IPS-NIHi11 (cell line): ENCODE measurements at regions not wholly inside any gene's neighbourhood (a gene's known extent, or its start where the extent isn't known, plus 50 kb on each side); places are given as distances from the start of the nearest gene placed in this dataset.
"Not testable (repeated sequence)": the region's sequence is repeated elsewhere in the genome, so short reads cannot be mapped to it uniquely, and the experiment has no call there.

Experiments
- DNase-seq: peaks from one replicate; pipeline ENCODE4 v3.0.0; 2012; ENCODE audit warnings: mixed read lengths, low spot score

GRCh38 chr3:25153136-25153535 lies 274.9 kb upstream of the RARB start:
- no peak for DNase-seq

GRCh38 chr3:25153561-25153960 lies 274.5 kb upstream of the RARB start:
- DNase-seq: no peak

DNA sequence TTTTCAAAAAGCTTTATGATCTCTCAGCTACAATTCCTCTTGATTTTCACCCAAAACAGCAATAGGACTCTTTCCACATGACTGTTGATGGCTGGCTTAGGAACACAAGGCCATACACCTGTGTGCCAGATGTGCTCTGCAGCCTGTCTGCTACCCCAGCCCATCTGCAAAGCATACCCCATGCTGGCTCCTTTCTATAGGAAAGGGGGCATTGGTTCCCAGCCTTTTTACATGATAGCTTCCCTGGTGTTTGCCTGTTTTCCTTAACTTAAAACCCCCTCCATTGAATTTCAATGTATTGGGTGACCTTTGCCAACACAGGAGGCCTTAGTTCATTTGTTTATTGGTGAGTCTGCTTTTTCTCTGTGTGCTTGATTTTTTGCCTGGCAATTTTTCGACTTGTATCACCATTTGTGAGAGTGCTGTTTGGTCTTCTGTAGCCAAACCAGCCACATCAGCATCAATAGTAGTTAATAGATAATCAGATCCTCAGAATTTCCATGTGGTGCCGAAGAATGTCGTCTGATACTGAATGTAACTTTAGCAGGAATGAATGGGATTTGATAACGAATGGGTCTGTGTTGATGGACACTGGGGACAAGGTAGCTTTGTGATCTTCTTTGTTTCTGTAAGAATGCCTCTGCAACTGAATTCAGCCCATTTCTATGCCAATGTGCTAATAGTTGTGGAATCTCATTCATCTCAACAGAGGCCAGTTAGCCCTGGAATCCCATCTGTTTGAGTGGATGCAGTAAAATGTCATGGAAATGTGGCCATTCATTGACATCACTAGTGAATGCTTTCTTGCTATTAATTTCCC lies 272.2 kb upstream of the RARB start:
- peak; percentile 59 for DNase-seq

DNA sequence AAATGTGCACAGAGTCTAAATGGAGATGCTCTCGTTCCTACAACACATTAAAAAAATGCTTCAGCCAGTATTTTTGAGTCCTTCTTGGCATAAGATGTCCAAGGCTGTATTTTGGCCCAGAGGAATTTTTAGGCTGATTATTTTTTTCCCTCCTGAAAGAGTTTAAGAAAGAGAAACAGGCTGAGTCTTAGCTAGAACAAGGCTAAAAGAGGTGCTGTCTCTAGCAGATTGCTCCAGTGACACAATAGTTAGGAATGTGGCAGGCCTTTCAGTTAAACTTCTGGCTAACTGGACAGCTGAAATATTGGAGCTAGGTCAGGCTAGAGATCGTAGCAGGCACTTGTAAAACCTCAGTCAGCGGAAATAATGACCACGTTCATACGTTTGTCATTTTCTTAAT lies 271.4 kb upstream of the RARB start:
- peak; percentile 29 for DNase-seq

- DNase-seq: no peak
These were observed 262.8 kb upstream of the RARB start for GRCh38 chr3:25165306-25165705.

- no peak for DNase-seq
These were observed 262.0 kb upstream of the RARB start for GRCh38 chr3:25166016-25166415.

GRCh38 chr3:25169151-25169550 lies 258.9 kb upstream of the RARB start:
- DNase-seq: no peak

GRCh38 chr3:25170021-25170420 lies 258.0 kb upstream of the RARB start:
- no peak for DNase-seq

GRCh38 chr3:25171118-25171807 lies 256.8 kb upstream of the RARB start:
- DNase-seq: no peak

- DNase-seq: no peak
These were observed 256.2 kb upstream of the RARB start for GRCh38 chr3:25171897-25172296.

DNA sequence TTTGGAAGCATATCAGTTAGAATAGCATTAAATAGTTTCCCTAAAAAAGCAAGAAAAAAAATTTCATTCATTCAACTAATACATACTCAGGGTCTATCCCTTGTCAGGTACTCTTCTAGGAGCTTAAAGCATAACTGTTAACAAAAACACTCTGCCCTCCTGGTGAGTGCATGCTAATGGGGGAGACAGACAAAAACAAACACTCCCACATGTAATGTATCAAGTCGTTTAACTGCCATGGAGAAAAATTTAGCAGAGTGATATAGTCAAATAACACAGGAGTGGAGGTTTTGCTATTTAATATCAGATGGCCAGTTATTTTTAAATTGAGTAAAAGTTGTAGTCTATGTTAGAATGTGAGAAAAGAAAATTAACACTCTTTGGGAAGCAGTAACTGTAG lies 254.5 kb upstream of the RARB start:
- no peak for DNase-seq

DNA sequence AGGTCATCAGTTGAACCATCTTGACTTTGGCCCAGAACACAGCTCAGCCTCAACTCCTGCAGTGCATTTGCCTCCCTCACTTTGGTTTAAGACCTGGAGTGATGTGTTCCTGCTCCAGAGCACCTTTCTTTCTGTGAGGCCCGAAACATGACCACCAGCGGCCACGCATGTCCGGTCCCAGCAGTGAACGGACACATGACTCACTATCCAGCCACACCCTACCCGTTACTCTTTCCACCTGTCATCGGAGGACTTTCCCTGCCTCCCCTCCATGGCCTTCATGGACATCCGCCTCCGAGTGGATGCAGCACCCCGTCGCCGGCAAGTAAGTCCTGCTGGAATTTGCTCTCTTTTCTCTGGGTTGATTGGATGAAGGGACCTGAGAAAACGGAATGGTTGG lies 253.8 kb upstream of the RARB start:
- DNase-seq: no peak

GRCh38 chr3:25177041-25177440 lies 251.0 kb upstream of the RARB start:
- DNase-seq: no peak

GRCh38 chr3:25178672-25179071 lies 249.4 kb upstream of the RARB start:
- no peak for DNase-seq

DNA sequence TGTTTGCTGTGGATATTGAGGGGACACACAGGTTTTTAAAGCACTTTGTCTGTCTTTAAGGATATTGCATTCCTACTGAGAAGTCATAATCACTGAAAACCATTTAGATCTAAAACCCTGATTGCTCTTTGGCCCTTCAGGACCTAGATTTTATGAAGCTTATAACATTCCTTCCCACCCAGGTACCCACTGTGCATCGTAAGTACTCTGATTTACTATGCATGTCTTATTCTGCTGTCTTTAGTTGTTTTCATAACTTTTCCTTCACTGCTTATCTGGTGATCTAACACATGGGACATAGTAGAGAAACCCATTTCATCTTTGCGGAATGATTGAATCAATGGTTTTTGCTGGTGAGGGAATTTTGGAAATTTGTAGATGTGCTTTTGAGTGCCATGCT lies 247.0 kb upstream of the RARB start:
- no peak for DNase-seq

DNA sequence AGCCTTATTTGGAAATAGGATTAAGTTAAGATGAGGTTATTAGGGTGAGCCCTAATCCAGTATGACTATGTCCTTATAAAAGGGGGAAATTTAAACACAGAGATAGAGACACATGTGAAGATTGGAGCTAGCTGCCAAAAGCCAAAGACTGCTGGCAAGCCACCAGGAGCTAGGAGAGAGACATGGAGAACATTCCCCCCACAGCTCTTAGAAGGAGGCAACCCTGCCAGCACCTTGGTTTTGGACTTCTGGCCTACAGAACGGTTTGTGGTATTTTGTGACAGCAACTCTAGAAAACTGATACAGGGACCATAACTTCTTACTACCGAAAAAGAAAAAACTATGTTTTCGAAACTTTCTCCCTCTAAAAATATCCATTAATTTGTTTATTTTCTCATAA lies 245.3 kb upstream of the RARB start:
- no peak for DNase-seq

DNA sequence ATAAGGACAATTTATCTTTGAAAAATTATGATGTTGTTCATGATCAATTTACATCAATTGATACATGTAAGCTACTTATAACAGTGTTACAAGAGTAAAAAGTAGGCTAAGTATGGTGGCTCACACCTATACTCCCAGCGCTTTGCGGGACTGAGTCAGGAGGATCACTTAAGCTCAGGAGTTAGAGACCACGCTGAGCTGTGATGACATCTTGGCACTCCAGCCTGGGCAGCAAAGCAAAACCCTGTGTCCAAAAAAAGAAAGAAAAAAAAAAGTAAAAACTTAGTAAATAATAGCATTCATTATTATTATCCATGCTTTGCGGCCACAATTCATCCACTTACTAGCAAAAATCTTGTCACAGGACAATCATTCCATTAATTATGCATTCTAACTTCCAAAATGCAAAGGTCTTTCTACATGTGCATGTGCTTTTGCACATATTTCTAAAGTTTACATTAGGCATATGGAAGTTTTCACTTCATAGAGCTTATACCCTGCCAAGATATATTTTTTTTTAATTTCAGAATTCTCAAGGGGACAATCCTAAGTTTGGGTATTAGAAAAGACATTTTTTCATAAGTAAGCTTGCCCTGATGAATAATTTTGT lies 243.3 kb upstream of the RARB start:
- no peak for DNase-seq

DNA sequence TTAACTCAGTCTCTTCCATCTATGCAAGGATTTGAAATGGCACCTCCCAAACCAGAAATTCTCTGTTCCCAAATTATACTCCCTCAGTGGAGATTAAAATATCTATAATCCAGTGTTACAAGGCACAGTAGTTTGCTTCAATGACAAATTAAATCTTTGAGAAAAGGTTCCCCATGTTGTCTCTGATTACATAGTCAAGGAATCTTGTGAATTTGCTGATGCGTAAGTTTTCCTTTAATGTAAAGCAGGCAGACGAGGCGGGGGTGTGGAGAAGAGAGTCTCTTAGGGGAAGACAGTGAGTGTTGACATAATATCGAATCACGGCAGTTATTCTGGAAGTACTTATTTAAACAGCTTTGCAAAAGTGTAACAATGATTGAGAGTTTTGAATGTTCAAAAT lies 236.4 kb upstream of the RARB start:
- no peak for DNase-seq

GRCh38 chr3:25199567-25199966 lies 228.5 kb upstream of the RARB start:
- DNase-seq: not testable (repeated sequence)

DNA sequence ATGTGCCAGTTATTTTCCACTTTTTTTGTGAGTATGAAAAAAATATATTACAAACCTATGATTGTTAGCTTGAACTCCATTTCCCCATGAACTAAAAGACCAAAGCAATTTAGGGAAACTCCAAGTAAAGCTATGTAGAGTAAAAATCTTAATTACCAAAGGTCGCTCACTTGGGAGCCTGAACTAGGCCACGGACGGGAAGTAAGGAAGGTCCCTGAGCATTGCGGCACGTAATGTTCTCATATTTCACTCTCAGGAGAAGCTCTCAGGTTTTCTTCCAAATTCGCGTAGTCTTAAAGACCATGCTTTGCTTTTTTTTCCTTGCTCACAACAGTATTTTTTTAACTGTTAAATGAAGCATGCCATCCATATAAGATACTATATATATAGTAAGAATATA lies 215.3 kb upstream of the RARB start:
- no peak for DNase-seq

- no peak for DNase-seq
These were observed 214.0 kb upstream of the RARB start for GRCh38 chr3:25214034-25214433.

- no peak for DNase-seq
These were observed 209.7 kb upstream of the RARB start for GRCh38 chr3:25218362-25218761.

- DNase-seq: no peak
These were observed 201.3 kb upstream of the RARB start for GRCh38 chr3:25226747-25227146.
